GM19023 (cell line): ENCODE measurements at regions not wholly inside any gene's neighbourhood (a gene's known extent, or its start where the extent isn't known, plus 50 kb on each side); places are given as distances from the start of the nearest gene placed in this dataset.
"Not testable (repeated sequence)": the region's sequence is repeated elsewhere in the genome, so short reads cannot be mapped to it uniquely, and the experiment has no call there.

ENCODE experiments used
- ATAC-seq: cut with Tn5 transposase; IDR thresholded peaks from one replicate; pipeline ENCODE4 v1.9.1; 2021; ENCODE audit warnings: mild to moderate bottlenecking, moderate library complexity; ENCODE audit not compliant: unreplicated experiment

- no peak for ATAC-seq
These were observed 374.6 kb upstream of the SYT1 start for GRCh38 chr12:78489990-78490389.

DNA sequence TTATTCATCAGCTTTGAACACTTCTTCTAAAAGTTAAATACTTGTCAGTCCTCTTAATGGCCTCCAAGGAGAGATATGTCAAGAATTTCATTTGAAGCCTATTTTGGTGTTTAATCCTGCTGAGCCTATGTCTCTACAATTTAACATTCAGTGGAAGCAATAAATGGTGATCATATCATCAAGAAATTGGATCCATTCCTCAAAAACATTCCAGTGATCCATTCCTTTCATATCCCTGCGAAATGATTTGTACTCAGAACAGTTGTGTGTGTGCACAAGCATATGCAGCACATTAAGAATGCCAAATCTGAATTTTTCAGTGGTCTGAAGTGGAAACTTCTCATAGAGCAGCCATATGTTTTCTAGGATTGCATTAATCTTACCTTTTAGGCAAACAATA is 373.7 kb upstream of the SYT1 start:
- ATAC-seq = no peak

DNA sequence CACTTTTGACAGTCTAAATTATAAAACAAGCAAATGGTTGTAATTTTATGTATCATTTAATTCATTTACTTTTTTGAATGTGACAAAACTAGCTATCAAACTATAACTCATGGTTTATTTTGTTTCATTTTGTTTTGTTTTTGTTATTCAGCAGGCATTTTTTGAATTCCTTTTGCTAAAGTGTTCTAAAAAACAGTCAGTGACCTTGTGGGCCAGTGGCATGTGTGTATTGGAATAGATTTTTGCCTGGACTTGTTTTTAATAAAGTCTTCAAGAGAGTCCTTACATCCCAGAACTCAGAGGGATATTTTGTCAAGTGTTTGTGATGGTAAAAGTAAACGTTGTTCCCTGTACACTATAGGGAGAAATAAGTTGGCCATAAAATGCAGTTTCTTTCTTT is 369.7 kb upstream of the SYT1 start:
- no peak for ATAC-seq

- no peak for ATAC-seq
These were observed 362.7 kb upstream of the SYT1 start for GRCh38 chr12:78501825-78502224.

DNA sequence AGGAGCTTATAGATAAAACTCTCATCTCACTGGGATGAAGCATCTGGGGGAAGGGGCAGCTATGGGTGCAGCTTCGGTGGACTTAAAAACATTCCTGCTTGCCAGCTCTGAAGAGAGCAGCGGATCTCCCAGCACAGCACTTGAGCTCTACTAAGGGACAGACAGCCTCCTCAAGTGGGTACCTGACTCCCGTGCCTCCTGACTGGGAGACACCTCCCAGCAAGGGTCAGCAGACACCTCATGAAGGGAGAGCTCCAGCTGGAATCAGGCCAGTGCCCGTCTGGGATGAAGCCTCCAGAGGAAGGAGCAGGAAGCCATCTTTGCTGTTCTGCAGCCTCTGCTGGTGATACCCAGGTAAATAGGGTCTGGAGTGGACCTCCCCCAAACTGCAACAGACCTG is 345.2 kb upstream of the SYT1 start:
- no peak for ATAC-seq

GRCh38 chr12:78530100-78530765 is 334.3 kb upstream of the SYT1 start:
- ATAC-seq = no peak

DNA sequence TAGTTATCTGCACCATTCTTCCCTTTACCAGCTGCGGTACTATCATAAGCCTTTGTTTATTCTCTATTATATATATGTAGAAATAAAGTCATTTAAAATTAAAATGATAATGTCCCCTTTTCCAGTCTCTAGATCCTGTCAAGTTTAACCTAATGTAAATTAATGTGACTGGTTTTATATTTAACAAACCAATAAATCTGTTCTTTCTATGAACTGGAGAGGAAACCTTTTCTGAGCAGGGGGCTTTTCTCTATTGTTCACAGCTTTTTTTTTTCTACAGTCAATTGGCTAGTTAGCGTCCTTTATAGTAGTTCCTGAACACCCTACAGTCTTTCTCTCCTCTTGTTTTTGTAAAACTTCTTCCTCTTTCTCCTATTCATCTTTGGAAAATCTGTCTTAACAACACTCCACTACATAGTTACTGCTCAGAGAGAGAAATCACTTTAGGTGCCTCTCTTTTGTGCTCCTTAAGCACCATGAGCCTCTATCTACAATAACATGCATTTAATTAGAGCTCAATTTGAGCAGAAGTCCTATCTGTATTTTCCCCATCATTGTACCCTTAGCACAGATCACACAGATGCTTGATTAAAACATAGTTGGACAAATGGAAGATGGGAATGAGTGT is 332.6 kb upstream of the SYT1 start:
- ATAC-seq = no peak

- no peak for ATAC-seq
These were observed 330.3 kb upstream of the SYT1 start for GRCh38 chr12:78534311-78534710.

DNA sequence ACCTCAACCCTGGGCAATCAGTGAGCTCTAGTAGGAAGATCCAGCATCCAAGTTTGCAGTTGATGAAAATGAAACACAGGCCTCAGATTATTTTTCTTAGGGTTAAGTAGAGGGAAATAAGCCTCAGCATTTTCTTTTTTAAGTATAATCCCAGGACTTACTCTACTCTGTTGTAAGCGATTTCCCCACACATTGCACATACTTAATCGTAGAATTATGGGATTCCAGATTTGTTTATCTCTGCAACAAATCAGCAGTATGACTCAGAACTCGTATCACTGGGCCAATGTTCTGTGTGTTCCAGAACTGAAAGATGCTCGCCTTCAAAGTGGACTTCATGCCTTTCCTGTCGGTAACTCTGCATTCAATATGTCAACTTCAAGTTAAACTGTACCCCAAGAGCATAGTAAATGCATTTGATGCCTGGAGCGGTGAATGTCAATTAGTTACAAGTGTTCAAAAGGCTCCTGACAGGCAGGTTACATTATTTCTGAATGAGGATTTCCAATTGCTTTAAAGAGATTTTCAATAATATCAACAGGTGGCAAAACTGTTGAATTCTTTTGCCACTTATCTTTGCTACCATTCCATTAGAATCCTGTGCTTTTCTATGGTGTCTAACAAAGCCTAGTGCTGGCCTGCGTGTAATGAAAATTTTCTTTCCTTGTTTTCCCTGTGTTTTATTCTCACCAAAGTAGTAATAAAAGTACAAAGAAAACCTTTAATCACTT is 323.8 kb upstream of the SYT1 start:
- ATAC-seq = no peak

DNA sequence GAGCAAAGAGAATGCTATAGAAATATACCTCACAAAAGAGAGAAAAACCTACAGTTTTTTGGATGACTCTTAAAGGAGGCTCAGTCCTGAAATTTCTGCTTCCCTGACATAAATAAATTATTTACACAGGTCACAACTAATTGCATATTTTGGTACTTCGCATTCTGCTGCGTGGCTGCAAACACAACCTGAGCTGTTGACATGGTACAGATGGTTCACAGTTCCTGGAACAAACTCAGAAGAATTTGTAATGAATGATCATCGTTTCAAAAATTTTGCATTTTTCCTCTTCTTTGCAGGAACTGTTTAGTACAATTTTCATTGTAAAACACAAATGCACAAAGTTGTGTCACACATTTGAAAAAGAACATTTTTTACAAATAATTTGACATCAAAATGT is 313.7 kb upstream of the SYT1 start:
- no peak for ATAC-seq

- ATAC-seq = no peak
These were observed 308.8 kb upstream of the SYT1 start for GRCh38 chr12:78555802-78556201.

DNA sequence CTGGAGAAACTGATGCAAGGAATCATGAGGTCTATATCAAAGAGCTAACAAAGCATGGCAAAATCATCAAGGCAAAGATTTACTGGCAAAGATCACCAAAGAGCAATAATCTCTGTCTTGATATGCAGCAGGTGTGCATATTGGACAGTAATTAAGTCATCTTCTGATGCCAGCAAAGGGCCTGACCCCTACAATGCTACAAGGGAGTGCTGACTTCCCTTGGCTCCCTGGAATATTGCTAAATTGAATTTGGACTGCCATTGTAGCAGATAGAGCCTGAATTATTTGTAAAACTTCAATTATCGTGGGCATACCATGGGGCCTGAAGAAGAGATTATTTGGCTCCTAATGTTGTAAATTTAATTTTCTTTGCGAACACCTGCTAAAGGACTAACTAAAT is 307.9 kb upstream of the SYT1 start:
- ATAC-seq = no peak

GRCh38 chr12:78559416-78559815 is 305.2 kb upstream of the SYT1 start:
- no peak for ATAC-seq

DNA sequence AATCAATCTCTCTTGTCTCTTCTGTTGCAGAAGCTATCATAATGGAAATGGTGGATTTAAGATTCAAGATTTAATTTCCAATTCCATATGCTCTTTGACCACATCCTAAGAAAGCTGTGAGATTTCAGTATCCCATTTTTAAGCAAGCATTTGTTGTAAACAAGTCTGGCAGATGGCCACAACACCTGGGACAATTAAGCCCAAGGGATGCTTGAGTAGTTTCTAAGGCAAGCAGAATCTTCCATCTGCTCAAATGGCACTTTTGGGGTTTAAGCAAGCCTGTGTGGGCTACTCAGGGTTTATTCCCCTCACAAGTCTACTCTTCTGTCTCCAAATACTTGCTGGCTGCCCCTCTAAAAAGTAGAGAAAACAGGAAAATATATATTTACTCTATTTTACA is 304.7 kb upstream of the SYT1 start:
- no peak for ATAC-seq

- ATAC-seq = no peak
These were observed 303.9 kb upstream of the SYT1 start for GRCh38 chr12:78560633-78561032.

DNA sequence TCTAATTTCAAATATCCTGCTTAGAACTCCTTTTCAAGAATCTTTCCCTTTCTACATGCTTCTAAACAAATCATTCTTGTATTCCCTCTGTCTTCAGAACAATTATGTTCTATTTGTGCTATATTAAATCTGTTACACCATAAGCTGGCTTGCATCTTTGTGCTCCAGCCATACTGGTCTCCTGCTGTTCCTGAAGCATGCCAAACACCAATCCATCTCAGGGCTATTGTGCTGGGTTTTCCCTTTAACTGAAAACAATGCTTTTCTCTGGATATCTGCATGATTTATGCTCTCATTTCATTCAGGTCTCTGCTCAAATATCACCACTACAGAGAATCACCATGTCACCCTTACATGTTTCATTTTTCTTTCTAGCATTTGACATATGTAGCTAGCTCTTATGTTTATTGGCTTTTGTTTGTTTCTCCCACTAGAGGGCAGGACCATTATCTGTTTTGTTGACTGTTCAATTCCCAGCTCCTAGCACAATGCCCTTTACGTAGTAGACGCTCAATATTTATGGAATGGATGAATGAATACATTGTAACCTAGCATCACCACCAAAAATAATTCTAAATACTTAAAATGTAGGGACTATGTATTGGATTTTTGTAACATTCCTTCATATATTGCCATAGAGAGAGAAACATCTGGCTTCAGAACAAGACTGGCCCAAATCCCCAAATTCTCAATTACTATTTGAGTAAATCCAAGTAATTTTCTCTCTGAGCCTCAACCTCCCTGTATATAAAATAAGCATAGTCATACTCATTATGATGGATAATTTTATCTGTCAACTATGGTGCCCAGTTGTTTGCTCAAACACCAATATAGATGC is 302.0 kb upstream of the SYT1 start:
- ATAC-seq = no peak

DNA sequence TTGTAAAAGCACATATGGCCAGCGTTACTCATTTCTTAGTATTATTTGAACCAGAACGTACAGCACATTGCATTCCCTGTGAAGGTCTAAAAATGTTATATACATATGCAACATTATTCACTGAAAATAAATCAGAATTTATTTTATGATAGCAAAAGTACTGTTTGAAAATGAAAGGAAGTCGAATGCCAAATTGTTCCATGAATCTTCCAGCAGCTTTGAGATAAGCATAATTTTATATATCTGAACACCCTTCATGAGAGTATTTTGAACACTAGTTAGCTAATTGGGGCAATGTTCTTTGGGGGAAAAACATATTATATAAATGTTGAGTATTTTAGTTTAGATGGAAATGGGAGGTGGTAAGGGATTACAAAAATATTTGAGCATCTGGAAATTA is 300.7 kb upstream of the SYT1 start:
- ATAC-seq = no peak

DNA sequence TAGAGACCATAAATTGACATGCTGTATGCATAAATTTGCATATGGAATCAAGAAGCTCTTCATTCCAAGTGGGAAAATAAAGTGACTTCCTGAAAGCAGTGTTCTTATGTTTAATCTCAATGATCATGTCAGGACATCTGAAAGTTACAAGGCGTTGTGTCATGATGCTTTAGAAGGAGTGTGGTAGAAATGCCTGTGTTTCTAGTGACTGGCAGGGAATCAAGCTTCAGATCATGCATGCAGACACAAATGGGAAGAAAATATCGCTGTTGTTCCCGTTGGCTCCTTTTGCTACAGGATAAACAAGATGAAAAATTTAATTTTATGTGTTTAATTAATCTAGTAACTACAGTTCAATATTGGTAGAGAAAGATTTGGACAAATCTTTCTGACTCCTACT is 298.1 kb upstream of the SYT1 start:
- ATAC-seq = no peak

DNA sequence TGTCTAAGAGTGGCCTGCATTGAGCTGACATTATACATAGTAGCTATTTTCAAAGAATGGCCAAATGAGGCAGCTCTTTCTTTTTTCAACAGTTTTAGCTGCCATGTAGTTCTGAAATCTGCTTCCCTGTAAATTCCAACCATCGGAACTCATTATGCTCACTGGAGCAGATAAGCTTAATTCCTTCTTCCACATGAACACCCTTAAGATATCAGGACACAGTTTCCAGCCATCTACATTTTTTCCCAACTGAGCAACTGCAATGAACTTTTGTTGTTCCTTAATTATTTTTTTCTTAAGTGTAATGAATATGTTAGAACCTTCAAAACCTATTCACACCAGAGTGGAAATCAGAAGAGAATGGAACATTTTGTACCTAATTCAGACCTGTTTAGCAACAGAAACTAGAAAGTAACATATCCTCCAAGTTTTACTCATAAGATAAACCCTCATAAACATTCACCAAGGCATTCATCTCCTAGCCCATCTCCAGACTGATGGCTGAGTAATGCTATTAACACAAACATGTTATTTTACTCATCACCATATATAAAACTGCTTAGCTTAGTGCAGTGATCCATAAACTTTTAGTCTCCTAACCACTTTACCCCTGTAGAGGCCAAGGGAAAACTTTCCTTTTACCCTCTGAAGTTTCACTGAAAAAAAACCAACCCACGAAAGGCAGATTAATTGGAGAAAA is 296.1 kb upstream of the SYT1 start:
- ATAC-seq = no peak

- ATAC-seq = no peak
These were observed 292.6 kb upstream of the SYT1 start for GRCh38 chr12:78571953-78572352.

DNA sequence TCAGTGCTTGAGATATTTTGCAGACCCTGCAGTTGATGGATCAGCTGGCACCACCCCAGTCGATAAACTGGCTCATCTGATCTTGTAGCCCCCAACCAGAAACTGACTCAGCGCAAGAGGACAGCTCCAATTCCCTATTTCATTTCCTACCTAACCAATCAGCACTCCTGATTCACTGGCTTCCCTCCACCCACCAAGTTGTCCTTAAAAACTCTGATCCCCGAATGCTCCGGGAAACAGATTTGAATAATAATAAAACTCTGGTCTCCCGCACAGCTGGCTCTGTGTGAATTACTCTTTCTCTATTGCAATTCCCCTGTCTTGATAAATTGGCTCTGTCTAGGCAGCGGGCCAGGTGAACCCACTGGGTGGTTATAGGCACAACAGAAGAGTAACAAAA is 289.4 kb upstream of the SYT1 start:
- not testable (repeated sequence) for ATAC-seq
